NCI-H510A (cell line): ENCODE measurements at regions not wholly inside any gene's neighbourhood (a gene's known extent, or its start where the extent isn't known, plus 50 kb on each side); places are given as distances from the start of the nearest gene placed in this dataset.
"Not testable (repeated sequence)": the region's sequence is repeated elsewhere in the genome, so short reads cannot be mapped to it uniquely, and the experiment has no call there.

ENCODE experiments used
- DNase-seq: peaks from one replicate; lab custom pipeline; 2025; lab: John Stamatoyannopoulos, UW

GRCh38 chr16:22572331-22573224 lies 61.9 kb downstream of the NPIPB5 start:
- not testable (repeated sequence) for DNase-seq

- DNase-seq = not testable (repeated sequence)
These were observed 62.5 kb downstream of the NPIPB5 start for GRCh38 chr16:22573225-22573530.

- DNase-seq = not testable (repeated sequence)
These were observed 65.8 kb downstream of the NPIPB5 start for GRCh38 chr16:22576506-22576905.

- DNase-seq = not testable (repeated sequence)
These were observed 72.5 kb downstream of the NPIPB5 start for GRCh38 chr16:22583195-22583594.

- not testable (repeated sequence) for DNase-seq
These were observed 73.8 kb downstream of the NPIPB5 start for GRCh38 chr16:22584459-22584858.

- not testable (repeated sequence) for DNase-seq
These were observed 74.2 kb downstream of the NPIPB5 start for GRCh38 chr16:22584941-22585340.

GRCh38 chr16:22585431-22585830 lies 74.7 kb downstream of the NPIPB5 start:
- not testable (repeated sequence) for DNase-seq

- DNase-seq = not testable (repeated sequence)
These were observed 76.0 kb downstream of the NPIPB5 start for GRCh38 chr16:22586732-22587131.

- not testable (repeated sequence) for DNase-seq
These were observed 79.1 kb downstream of the NPIPB5 start for GRCh38 chr16:22589757-22590156.

GRCh38 chr16:22596445-22597045 lies 85.9 kb downstream of the NPIPB5 start:
- DNase-seq = not testable (repeated sequence)

GRCh38 chr16:22603744-22604143 lies 93.1 kb downstream of the NPIPB5 start:
- DNase-seq = not testable (repeated sequence)

GRCh38 chr16:22606619-22607018 lies 95.9 kb downstream of the NPIPB5 start:
- DNase-seq = not testable (repeated sequence)

- DNase-seq = not testable (repeated sequence)
These were observed 99.1 kb downstream of the NPIPB5 start for GRCh38 chr16:22609798-22610197.

- DNase-seq = not testable (repeated sequence)
These were observed 100.4 kb downstream of the NPIPB5 start for GRCh38 chr16:22611128-22611527.

GRCh38 chr16:22614271-22614947 lies 103.7 kb downstream of the NPIPB5 start:
- DNase-seq = no peak

GRCh38 chr16:22618842-22619241 lies 108.2 kb downstream of the NPIPB5 start:
- DNase-seq = no peak

- DNase-seq = no peak
These were observed 111.0 kb downstream of the NPIPB5 start for GRCh38 chr16:22621586-22622155.

- DNase-seq = no peak
These were observed 112.0 kb downstream of the NPIPB5 start for GRCh38 chr16:22622703-22623102.

- DNase-seq = no peak
These were observed 112.7 kb downstream of the NPIPB5 start for GRCh38 chr16:22623351-22623781.

GRCh38 chr16:22624038-22624799 lies 113.5 kb downstream of the NPIPB5 start:
- no peak for DNase-seq

GRCh38 chr16:22624800-22625533 lies 114.3 kb downstream of the NPIPB5 start:
- DNase-seq = no peak
